Esophagus muscularis mucosa (tissue), 4 donors: ENCODE measurements at regions not wholly inside any gene's neighbourhood (a gene's known extent, or its start where the extent isn't known, plus 50 kb on each side); places are given as distances from the start of the nearest gene placed in this dataset.

Experiments used
- DNase-seq: peaks from one replicate; pipeline ENCODE4 v3.0.0-alpha.2; 2017; ENCODE audit errors: extremely low spot score
- H3K27ac ChIP-seq, 4 donors: fragments of 200-600 bp; sonication (generic); replicated peaks in 1 of 4; 1 replicate in 3 of 4; 2 replicates in 1 of 4; pipeline ENCODE4 v1.5.1; 2016 to 2019; ENCODE audit warnings: mild to moderate bottlenecking in 1 of 4
- H3K27me3 ChIP-seq, 4 donors: fragments of 200-600 bp; sonication (generic); one replicate each; pipeline versions ENCODE4 v1.5.1 to v1.6.0; 2016 to 2019
- H3K36me3 ChIP-seq, 4 donors: fragments of 200-600 bp; sonication (generic); one replicate each; pipeline ENCODE4 v1.5.1; 2016 to 2019
- H3K4me1 ChIP-seq, 4 donors: fragments of 200-600 bp; sonication (generic); one replicate each; pipeline ENCODE4 v1.5.1; 2016 to 2019
- H3K4me3 ChIP-seq, 4 donors: fragments of 200-600 bp; sonication (generic); 1 replicate in 2 of 4; 2 replicates in 2 of 4; pipeline ENCODE4 v1.5.1; 2016 to 2019; ENCODE audit warnings: mild to moderate bottlenecking in 4 of 4, moderate library complexity in 1 of 4
- H3K9me3 ChIP-seq, 4 donors: fragments of 200-600 bp; sonication (generic); 1 replicate in 3 of 4; 2 replicates in 1 of 4; pipeline ENCODE4 v1.5.1; 2016 to 2019
- EP300 ChIP-seq: sonication (generic); formaldehyde crosslinking; IDR thresholded peaks from one replicate; pipeline ENCODE4 v1.6.1; 2017; ENCODE audit warnings: antibody characterized with exemption
- POLR2A ChIP-seq: fragments of 450-650 bp; IDR thresholded peaks from one replicate; pipeline ENCODE4 v1.6.1; 2017; ENCODE audit warnings: antibody characterized with exemption, moderate library complexity, mild to moderate bottlenecking, low read depth
- POLR2AphosphoS5 ChIP-seq, 2 donors: sonication (generic); formaldehyde crosslinking; IDR thresholded peaks; one replicate each; pipeline ENCODE4 v1.6.1; 2017; ENCODE audit warnings: antibody characterized with exemption in 2 of 2
- WGBS: methylation state at CpG from one replicate; pipeline ENCODE4 v1.1.5; 2018; 5-methylcytosine and 5-hydroxymethylcytosine counted together
- intact Hi-C: fragments of 100-400 bp; cut with DNase I; formaldehyde crosslinking; loops from one replicate; pipeline ENCODE4 v1.15.1; 2023
- TF ChIP-seq, protein P1 (sequence below), 3 experiments: fragments of 200-600 bp in 2 of 3; fragments of 450-650 bp in 1 of 3; sonication (generic) in 2 of 3; IDR thresholded peaks; one replicate each; pipeline ENCODE4 v1.5.1; 2017 to 2019; ENCODE audit warnings: antibody characterized with exemption in 3 of 3, mild to moderate bottlenecking in 2 of 3, moderate library complexity in 1 of 3

DNA sequence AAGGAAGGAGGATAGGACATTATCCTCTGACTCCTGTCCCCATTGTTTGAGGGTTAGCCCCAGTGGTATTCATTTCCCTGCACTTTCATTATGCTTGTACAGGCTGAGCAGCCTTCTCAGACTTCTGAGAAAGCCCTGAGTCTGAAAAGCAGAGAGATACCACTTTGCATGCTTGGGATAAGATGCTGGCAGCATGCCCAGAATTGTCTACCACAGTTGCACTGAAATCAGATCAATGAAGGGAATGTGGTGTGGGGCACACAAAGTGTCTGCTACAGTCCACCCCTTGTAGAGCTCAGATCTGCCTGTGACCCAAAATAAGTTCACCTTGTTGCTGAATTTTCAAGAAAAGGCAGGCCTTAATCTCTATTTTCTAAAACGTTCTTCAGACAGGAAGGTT is 160.6 kb downstream of the CCT6B start:
- H3K4me3 ChIP-seq: no peak overlapping the region
- no peaks in the 10 kb centered on the region for H3K36me3 ChIP-seq
- WGBS: 46% methylated on average over 1 of the region's 1 CpG
- peaks cover 0 to 10% (median 0%) of the 10 kb centered on the region in 4 donors for H3K9me3 ChIP-seq
- TF ChIP-seq EP300: no peak
- H3K4me1 ChIP-seq: no peaks in the 10 kb centered on the region
- H3K27me3 ChIP-seq: peaks cover 0 to 6% (median 0%) of the 10 kb centered on the region in 4 donors
- intact Hi-C loops: no loop called here
- H3K27ac ChIP-seq: no peak overlapping the region
- DNase-seq: no peak

DNA sequence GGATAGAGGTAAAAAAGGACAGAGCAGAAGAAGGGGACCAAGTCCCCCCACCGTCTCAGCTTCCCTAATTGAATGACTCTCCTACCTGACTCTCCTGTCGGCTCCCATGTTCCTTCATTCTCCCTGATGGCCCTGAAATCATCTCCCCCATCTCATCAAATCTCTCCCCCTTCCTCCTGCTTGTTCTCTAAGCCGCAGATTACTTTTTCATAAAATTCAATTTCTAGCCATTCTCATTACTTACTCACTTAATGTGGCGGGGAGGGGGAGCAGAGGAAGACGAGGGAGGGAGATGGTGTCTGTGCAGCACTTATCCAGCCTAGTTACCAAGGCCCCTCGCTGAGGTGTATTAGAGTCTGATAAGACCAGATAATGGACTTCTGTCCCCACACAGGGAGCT is 161.5 kb downstream of the CCT6B start:
- Histone ChIP-seq H3K4me1 (no peaks in the 10 kb centered on the region), H3K4me3 (no peak overlapping the region), H3K9me3 (peaks cover 0 to 10% (median 0%) of the 10 kb centered on the region in 4 donors), H3K27me3 (peaks cover 0 to 6% (median 0%) of the 10 kb centered on the region in 4 donors), H3K27ac (no peak overlapping the region), H3K36me3 (no peaks in the 10 kb centered on the region)
- no peak for DNase-seq
- intact Hi-C loops: no loop called here
- TF ChIP-seq POLR2AphosphoS5 (IDR thresholded peaks at IDR 0.05) (no peak), EP300 (no peak), POLR2A (no peak)
- TF ChIP-seq, protein P1, sequence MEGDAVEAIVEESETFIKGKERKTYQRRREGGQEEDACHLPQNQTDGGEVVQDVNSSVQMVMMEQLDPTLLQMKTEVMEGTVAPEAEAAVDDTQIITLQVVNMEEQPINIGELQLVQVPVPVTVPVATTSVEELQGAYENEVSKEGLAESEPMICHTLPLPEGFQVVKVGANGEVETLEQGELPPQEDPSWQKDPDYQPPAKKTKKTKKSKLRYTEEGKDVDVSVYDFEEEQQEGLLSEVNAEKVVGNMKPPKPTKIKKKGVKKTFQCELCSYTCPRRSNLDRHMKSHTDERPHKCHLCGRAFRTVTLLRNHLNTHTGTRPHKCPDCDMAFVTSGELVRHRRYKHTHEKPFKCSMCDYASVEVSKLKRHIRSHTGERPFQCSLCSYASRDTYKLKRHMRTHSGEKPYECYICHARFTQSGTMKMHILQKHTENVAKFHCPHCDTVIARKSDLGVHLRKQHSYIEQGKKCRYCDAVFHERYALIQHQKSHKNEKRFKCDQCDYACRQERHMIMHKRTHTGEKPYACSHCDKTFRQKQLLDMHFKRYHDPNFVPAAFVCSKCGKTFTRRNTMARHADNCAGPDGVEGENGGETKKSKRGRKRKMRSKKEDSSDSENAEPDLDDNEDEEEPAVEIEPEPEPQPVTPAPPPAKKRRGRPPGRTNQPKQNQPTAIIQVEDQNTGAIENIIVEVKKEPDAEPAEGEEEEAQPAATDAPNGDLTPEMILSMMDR (IDR thresholded peaks at IDR 0.05): no peak
- 72% methylated on average over 6 of the region's 6 CpGs for WGBS

DNA sequence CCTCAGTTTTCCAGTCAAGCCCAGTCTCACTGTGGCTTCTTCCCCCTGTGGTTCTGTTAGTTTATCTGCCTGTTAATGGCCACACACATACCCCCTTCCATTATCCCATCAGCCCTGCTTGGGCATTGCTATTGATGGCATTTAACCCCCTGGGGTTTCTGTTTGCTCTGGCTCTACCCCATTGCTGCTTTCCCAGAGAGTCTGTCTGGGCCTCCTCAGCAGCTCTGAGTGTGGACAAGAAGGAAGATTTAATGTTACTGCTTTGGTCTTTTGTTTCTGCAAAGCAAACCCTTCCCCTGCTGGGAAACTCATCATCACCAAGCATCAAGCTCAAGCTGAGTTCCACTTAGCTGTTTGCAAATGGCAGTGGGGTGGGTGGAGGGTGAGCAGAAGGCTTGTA is 162.7 kb downstream of the CCT6B start:
- no peak for DNase-seq
- no peak overlapping the region for H3K27ac ChIP-seq
- H3K9me3 ChIP-seq: peaks cover 0 to 10% (median 0%) of the 10 kb centered on the region in 4 donors
- TF ChIP-seq, protein P1 (IDR thresholded peaks at IDR 0.05): no peak
- TF ChIP-seq EP300 (no peak), POLR2A (no peak), POLR2AphosphoS5 (IDR thresholded peaks at IDR 0.05) (no peak)
- no peak overlapping the region for H3K4me3 ChIP-seq
- intact Hi-C loops: no loop called here
- no peaks in the 10 kb centered on the region for H3K36me3 ChIP-seq
- H3K4me1 ChIP-seq: no peaks in the 10 kb centered on the region
- H3K27me3 ChIP-seq: peaks cover 0 to 6% (median 0%) of the 10 kb centered on the region in 4 donors

DNA sequence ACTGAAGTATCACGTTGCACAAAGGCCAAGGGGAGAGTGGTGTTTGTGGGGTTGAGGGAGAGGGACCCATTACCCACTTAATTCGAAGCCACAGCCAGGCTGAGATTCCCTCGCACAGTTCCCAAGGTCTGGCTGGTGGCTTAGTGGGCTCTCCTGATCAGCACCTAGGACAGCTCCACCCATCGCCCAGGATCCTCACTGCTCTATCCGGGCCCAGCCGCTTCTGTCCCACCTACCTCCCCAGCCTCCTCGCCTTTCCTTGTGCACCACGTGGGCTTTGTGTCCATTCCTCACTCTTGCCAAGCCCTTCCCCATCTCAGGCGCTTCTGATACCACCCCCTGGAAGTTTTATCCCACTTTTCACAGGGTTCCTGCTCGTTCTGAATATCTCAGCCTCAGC is 163.5 kb downstream of the CCT6B start:
- H3K27me3 ChIP-seq: peaks cover 0 to 6% (median 0%) of the 10 kb centered on the region in 4 donors
- H3K36me3 ChIP-seq: no peaks in the 10 kb centered on the region
- intact Hi-C loops: no loop called here
- DNase-seq: no peak
- TF ChIP-seq POLR2A: no peak
- TF ChIP-seq, protein P1 (IDR thresholded peaks at IDR 0.05): no peak
- no peak for TF ChIP-seq EP300
- no peak for TF ChIP-seq POLR2AphosphoS5 (IDR thresholded peaks at IDR 0.05)
- H3K4me3 ChIP-seq: no peak overlapping the region
- no peaks in the 10 kb centered on the region for H3K4me1 ChIP-seq
- peaks cover 0 to 10% (median 0%) of the 10 kb centered on the region in 4 donors for H3K9me3 ChIP-seq
- WGBS: 10% methylated on average over 10 of the region's 10 CpGs
- no peak overlapping the region for H3K27ac ChIP-seq

DNA sequence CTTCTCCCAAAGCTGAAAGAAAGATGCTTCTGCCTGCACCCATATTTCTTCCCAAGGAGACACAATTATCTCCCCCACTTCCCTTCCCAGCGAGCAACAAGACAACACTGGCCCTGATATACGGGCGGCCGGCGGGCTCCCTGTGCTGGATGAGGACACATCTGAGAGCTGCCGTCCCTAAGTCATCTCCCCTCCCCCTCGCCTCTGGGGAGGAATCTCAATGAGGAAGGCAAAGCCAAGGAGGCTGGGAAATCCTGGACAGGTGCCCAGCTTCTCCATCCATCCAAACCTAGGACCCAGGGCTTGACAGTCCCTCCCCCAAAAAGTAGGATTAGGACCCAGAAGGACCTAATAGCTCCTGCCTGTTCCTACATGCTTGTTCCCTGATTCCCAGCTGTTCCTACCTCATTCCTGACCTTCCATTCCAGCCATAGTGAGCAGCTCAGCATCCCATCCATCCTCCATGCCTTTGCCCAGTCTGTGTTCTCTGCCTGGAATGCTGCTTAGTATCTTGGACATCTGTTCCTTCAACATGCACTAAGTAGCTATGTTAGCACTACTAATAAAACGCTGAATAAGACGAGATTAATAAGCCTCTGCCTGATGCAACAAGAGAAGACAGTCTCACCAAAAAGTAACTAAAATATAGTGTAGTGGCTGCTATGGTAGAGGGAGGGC is 167.9 kb downstream of the CCT6B start:
- WGBS: 60% methylated on average over 9 of the region's 9 CpGs

More for the DNA sequence above, 167.9 kb downstream of the CCT6B start:
- no peak for TF ChIP-seq POLR2A
- no peak for TF ChIP-seq POLR2AphosphoS5 (IDR thresholded peaks at IDR 0.05)
- TF ChIP-seq, protein P1 (IDR thresholded peaks at IDR 0.05): no peak
- TF ChIP-seq EP300: no peak
- H3K36me3 ChIP-seq: no peaks in the 10 kb centered on the region
- peaks cover 0 to 6% (median 0%) of the 10 kb centered on the region in 4 donors for H3K27me3 ChIP-seq
- H3K4me1 ChIP-seq: no peaks in the 10 kb centered on the region
- no peak overlapping the region for H3K27ac ChIP-seq
- DNase-seq: no peak
- no peaks in the 10 kb centered on the region for H3K9me3 ChIP-seq
- no peak overlapping the region for H3K4me3 ChIP-seq
- intact Hi-C loops: no loop called here
